GM23248 (cell line): ENCODE measurements at regions not wholly inside any gene's neighbourhood (a gene's known extent, or its start where the extent isn't known, plus 50 kb on each side); places are given as distances from the start of the nearest gene placed in this dataset.

Source experiments
- DNase-seq: peaks from one replicate; pipeline ENCODE4 v3.0.0-alpha.2; 2015
- H2AFZ ChIP-seq: fragments of 200-600 bp; sonication (generic); 2 replicates; pipeline ENCODE4 v1.6.1; 2016; ENCODE audit warnings: antibody characterized with exemption
- H3F3A ChIP-seq: fragments of 200-600 bp; sonication (generic); 2 replicates; pipeline ENCODE4 v1.6.1; 2016; ENCODE audit warnings: mild to moderate bottlenecking, antibody characterized with exemption, mixed run types; ENCODE audit not compliant: insufficient read depth
- H3K27ac ChIP-seq: fragments of 200-600 bp; sonication (generic); 2 replicates; pipeline ENCODE4 v1.5.1; 2016; ENCODE audit warnings: mild to moderate bottlenecking
- H3K27me3 ChIP-seq: fragments of 200-600 bp; sonication (generic); replicated peaks from 2 replicates; pipeline ENCODE4 v1.6.1; 2016; ENCODE audit warnings: mild to moderate bottlenecking; ENCODE audit not compliant: insufficient read depth
- H3K36me3 ChIP-seq: fragments of 200-600 bp; sonication (generic); 2 replicates; pipeline ENCODE4 v1.6.1; 2016; ENCODE audit warnings: low read depth, mild to moderate bottlenecking
- H3K4me1 ChIP-seq: fragments of 200-600 bp; sonication (generic); 2 replicates; pipeline ENCODE4 v1.6.1; 2016; ENCODE audit warnings: mild to moderate bottlenecking; ENCODE audit not compliant: insufficient read depth
- H3K4me2 ChIP-seq: fragments of 200-600 bp; sonication (generic); one replicate; pipeline ENCODE4 v1.6.1; 2016; ENCODE audit warnings: mild to moderate bottlenecking; ENCODE audit not compliant: unreplicated experiment
- H3K4me3 ChIP-seq: fragments of 200-600 bp; sonication (generic); 2 replicates; pipeline ENCODE4 v1.5.1; 2016; ENCODE audit warnings: mild to moderate bottlenecking
- H3K79me2 ChIP-seq: fragments of 200-600 bp; sonication (generic); 2 replicates; pipeline ENCODE4 v1.6.1; 2016; ENCODE audit warnings: mild to moderate bottlenecking; ENCODE audit not compliant: insufficient read depth
- H3K9ac ChIP-seq: fragments of 200-600 bp; sonication (generic); 2 replicates; pipeline ENCODE4 v1.6.1; 2016; ENCODE audit warnings: mild to moderate bottlenecking
- H3K9me2 ChIP-seq: fragments of 200-600 bp; sonication (generic); 2 replicates; pipeline ENCODE4 v1.6.1; 2016; ENCODE audit warnings: mixed run types, mild to moderate bottlenecking, moderate library complexity; ENCODE audit not compliant: insufficient read depth
- H3K9me3 ChIP-seq: fragments of 200-600 bp; sonication (generic); one replicate; pipeline ENCODE4 v1.6.1; 2017; ENCODE audit warnings: low read depth
- H4K20me1 ChIP-seq: fragments of 200-600 bp; sonication (generic); 2 replicates; pipeline ENCODE4 v1.6.0; 2016; ENCODE audit not compliant: insufficient read depth
- EZH2 ChIP-seq: fragments of 200-600 bp; sonication (generic); IDR thresholded peaks from 2 replicates; pipeline ENCODE4 v1.6.1; 2018; ENCODE audit warnings: antibody characterized with exemption, mild to moderate bottlenecking; ENCODE audit not compliant: insufficient read depth, poor library complexity, severe bottlenecking
- EZH2phosphoT487 ChIP-seq: fragments of 200-600 bp; sonication (generic); IDR thresholded peaks from 2 replicates; pipeline ENCODE4 v1.6.1; 2018; ENCODE audit warnings: antibody characterized with exemption, moderate library complexity, mild to moderate bottlenecking, low read depth; ENCODE audit not compliant: insufficient read depth
- WGBS, 2 experiments: methylation state at CpG; one replicate each; pipeline ENCODE4 v1.1.6; 2015 to 2017; ENCODE audit warnings: low lambda C conversion rate in 2 of 2, low coverage in 1 of 2; ENCODE audit errors: missing lambda C conversion rate in 2 of 2; 5-methylcytosine and 5-hydroxymethylcytosine counted together
- in situ Hi-C: fragments of 300-500 bp; cut with MboI; formaldehyde crosslinking; loops from 2 replicates; pipeline ENCODE4 v1.15.0; 2020

GRCh38 chr5:146254223-146254622 lies 50.8 kb downstream of the RBM27 start:
- no peaks in the 10 kb centered on the region for H3F3A ChIP-seq
- no peak for TF ChIP-seq EZH2
- no peak for TF ChIP-seq EZH2phosphoT487
- in situ Hi-C loops: no loop called here
- H3K4me3 ChIP-seq: no peak overlapping the region
- no peak overlapping the region for H2AFZ ChIP-seq
- H3K4me1 ChIP-seq: no peaks in the 10 kb centered on the region
- peaks cover 15% of the 10 kb centered on the region for H3K36me3 ChIP-seq
- H3K27ac ChIP-seq: no peak overlapping the region
- H3K4me2 ChIP-seq: no peak overlapping the region
- H3K27me3 ChIP-seq: no peaks in the 10 kb centered on the region
- DNase-seq: no peak
- H3K9ac ChIP-seq: no peak overlapping the region
- WGBS, 2 experiments: 77 to 78% methylated on average over 1 of the region's 1 CpG
- H3K79me2 ChIP-seq: peaks cover 38% of the 10 kb centered on the region
- H3K9me2 ChIP-seq: no peaks in the 10 kb centered on the region
- H3K9me3 ChIP-seq: no peaks in the 10 kb centered on the region
- no peaks in the 10 kb centered on the region for H4K20me1 ChIP-seq

DNA sequence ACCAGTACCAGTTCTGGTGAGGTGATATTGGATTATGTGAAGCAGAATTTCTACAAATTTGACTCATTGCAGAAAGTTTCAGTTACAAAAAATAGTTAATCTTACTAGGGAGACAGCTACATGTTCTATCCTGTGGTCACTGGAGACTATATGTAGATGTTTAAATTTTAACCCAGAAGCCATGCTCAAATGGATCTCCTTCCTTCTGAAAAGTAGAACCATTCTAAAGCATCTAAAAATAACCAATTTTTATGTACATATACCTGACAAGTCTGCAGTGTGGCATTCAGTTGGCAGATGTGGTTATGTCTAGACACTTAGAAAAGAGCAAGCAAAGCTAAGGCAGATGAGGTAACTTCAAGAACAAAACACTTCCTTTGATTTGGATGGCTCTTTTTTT lies 65.5 kb upstream of the POU4F3 start:
- H3K4me3 ChIP-seq: no peak overlapping the region
- no peak overlapping the region for H3K4me2 ChIP-seq
- no peak overlapping the region for H3K27ac ChIP-seq
- no peak overlapping the region for H3K9ac ChIP-seq
- H3K9me3 ChIP-seq: no peaks in the 10 kb centered on the region
- no peaks in the 10 kb centered on the region for H4K20me1 ChIP-seq
- no peak for DNase-seq
- no peaks in the 10 kb centered on the region for H3K9me2 ChIP-seq
- no peaks in the 10 kb centered on the region for H3K27me3 ChIP-seq
- peaks cover 55% of the 10 kb centered on the region for H3K36me3 ChIP-seq
- TF ChIP-seq EZH2phosphoT487 (no peak), EZH2 (no peak)
- no peak overlapping the region for H2AFZ ChIP-seq
- no peaks in the 10 kb centered on the region for H3K4me1 ChIP-seq
- 0 out of 2 replicates have a peak, but pooled peaks cover 5% of the 10 kb centered on the region for H3F3A ChIP-seq
- no peaks in the 10 kb centered on the region for H3K79me2 ChIP-seq
- in situ Hi-C loops: no loop called here

DNA sequence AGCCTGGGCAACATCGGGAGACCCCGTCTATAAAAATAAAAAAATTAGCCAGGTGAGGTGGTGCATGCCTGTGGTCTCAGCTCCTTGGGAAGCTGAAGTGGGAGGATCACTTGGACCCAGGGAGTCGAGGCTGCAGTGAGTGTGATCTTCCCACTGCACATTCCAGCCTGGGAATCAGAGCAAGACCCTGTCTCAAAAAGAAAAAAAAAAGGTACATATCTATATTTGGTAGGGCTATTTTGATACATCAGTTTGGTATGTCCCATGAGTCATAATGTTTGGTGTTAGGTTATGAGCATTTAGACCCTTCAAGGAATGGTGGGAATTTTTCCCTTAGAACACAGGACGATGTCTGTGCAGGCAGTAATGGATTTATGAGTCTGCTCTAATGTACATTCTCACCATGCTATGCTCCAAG lies 55.3 kb upstream of the POU4F3 start:
- in situ Hi-C loops: no loop called here
- peaks cover 23% of the 10 kb centered on the region for H3F3A ChIP-seq
- H4K20me1 ChIP-seq: no peaks in the 10 kb centered on the region
- H3K36me3 ChIP-seq: peaks cover 15% of the 10 kb centered on the region
- peaks cover 19% of the 10 kb centered on the region for H3K4me1 ChIP-seq
- H3K27ac ChIP-seq: peak overlapping the region; percentile 59
- peak overlapping the region; percentile 34 for H3K4me2 ChIP-seq
- no peak for TF ChIP-seq EZH2
- TF ChIP-seq EZH2phosphoT487: no peak
- no peaks in the 10 kb centered on the region for H3K27me3 ChIP-seq
- no peaks in the 10 kb centered on the region for H3K9me2 ChIP-seq
- H3K9ac ChIP-seq: no peak overlapping the region
- H3K79me2 ChIP-seq: no peaks in the 10 kb centered on the region
- WGBS, 2 experiments: 48 to 56% methylated on average over 4 of the region's 4 CpGs
- H3K4me3 ChIP-seq: peak overlapping the region; percentile 4; the same call in 1 of the 2 replicates
- H3K9me3 ChIP-seq: no peaks in the 10 kb centered on the region
- DNase-seq: peak; percentile 82
- H2AFZ ChIP-seq: no peak overlapping the region

- H3K9ac ChIP-seq: no peak overlapping the region
- DNase-seq: peak; percentile 42
- H3K9me3 ChIP-seq: no peaks in the 10 kb centered on the region
- TF ChIP-seq EZH2phosphoT487 (no peak), EZH2 (no peak)
- in situ Hi-C loops: no loop called here
- peaks cover 18% of the 10 kb centered on the region for H3K36me3 ChIP-seq
- H3K27ac ChIP-seq: peak overlapping the region; percentile 59
- peak overlapping the region; percentile 34 for H3K4me2 ChIP-seq
- H4K20me1 ChIP-seq: no peaks in the 10 kb centered on the region
- H3K79me2 ChIP-seq: no peaks in the 10 kb centered on the region
- H3K27me3 ChIP-seq: no peaks in the 10 kb centered on the region
- 92 to 96% methylated on average over 1 of the region's 1 CpG for WGBS, 2 experiments
- H3K4me3 ChIP-seq: peak overlapping the region; percentile 4; the same call in 1 of the 2 replicates
- no peak overlapping the region for H2AFZ ChIP-seq
- H3K9me2 ChIP-seq: no peaks in the 10 kb centered on the region
- H3F3A ChIP-seq: peaks cover 23% of the 10 kb centered on the region
- peaks cover 19% of the 10 kb centered on the region for H3K4me1 ChIP-seq
These were observed 54.6 kb upstream of the POU4F3 start for GRCh38 chr5:146284016-146284415.
